ENCODE measurements at regions not wholly inside any gene's neighbourhood (a gene's known extent, or its start where the extent isn't known, plus 50 kb on each side); places are given as distances from the start of the nearest gene placed in this dataset.

- Histone ChIP-seq H3K4me3 (no peak overlapping the region), H3K9me3 (ENCODE audit: control insufficient read depth in 4 of 4, insufficient read depth in 3 of 4, low read length in 3 of 4) (peaks cover 0 to 6% (median 0%) of the 10 kb centered on the region in 4 donors), H3K27ac (ENCODE audit: low read depth in 1 of 2, low read length in 1 of 2) (no peak overlapping the region), H3K9ac (ENCODE audit: insufficient read depth in 1 of 2, low read length in 2 of 2) (no peak overlapping the region), H3K27me3 (ENCODE audit: control insufficient read depth in 3 of 3, insufficient read depth in 3 of 3, low read length in 2 of 3) (no peaks in the 10 kb centered on the region), H3K36me3 (ENCODE audit: control insufficient read depth in 4 of 4, insufficient read depth in 4 of 4, low read length in 4 of 4) (no peaks in the 10 kb centered on the region), H3K4me1 (ENCODE audit: control insufficient read depth in 5 of 5, insufficient read depth in 5 of 5, low read length in 5 of 5) (peaks cover 0 to 12% (median 0%) of the 10 kb centered on the region in 5 donors)
- TF ChIP-seq, protein P1, sequence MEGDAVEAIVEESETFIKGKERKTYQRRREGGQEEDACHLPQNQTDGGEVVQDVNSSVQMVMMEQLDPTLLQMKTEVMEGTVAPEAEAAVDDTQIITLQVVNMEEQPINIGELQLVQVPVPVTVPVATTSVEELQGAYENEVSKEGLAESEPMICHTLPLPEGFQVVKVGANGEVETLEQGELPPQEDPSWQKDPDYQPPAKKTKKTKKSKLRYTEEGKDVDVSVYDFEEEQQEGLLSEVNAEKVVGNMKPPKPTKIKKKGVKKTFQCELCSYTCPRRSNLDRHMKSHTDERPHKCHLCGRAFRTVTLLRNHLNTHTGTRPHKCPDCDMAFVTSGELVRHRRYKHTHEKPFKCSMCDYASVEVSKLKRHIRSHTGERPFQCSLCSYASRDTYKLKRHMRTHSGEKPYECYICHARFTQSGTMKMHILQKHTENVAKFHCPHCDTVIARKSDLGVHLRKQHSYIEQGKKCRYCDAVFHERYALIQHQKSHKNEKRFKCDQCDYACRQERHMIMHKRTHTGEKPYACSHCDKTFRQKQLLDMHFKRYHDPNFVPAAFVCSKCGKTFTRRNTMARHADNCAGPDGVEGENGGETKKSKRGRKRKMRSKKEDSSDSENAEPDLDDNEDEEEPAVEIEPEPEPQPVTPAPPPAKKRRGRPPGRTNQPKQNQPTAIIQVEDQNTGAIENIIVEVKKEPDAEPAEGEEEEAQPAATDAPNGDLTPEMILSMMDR (IDR thresholded peaks at IDR 0.05; ENCODE audit: control extremely low read depth, extremely low read depth) = no peak
- 87 to 90% methylated on average over 4 of the region's 4 CpGs for whole genome bisulfite sequencing, 2 donors
- ATAC-seq (ENCODE audit: insufficient read depth, low FRiP score) = no peak
- no peak for DNase-seq
Observed at GRCh38 chr3:102617381-102617780, 182.6 kb downstream of the ZPLD1 start.

- H3K4me1 ChIP-seq (ENCODE audit: control insufficient read depth in 5 of 5, insufficient read depth in 5 of 5, low read length in 5 of 5) = peaks cover 0 to 8% (median 0%) of the 10 kb centered on the region in 5 donors
- no peak overlapping the region for H3K9ac ChIP-seq (ENCODE audit: insufficient read depth in 1 of 2, low read length in 2 of 2)
- ATAC-seq (ENCODE audit: insufficient read depth, low FRiP score) (no peak), DNase-seq (no peak)
- TF ChIP-seq, protein P1 (IDR thresholded peaks at IDR 0.05; ENCODE audit: control extremely low read depth, extremely low read depth) = no peak
- H3K9me3 ChIP-seq (ENCODE audit: control insufficient read depth in 4 of 4, insufficient read depth in 3 of 4, low read length in 3 of 4) = peaks cover 0 to 6% (median 0%) of the 10 kb centered on the region in 4 donors
- H3K36me3 ChIP-seq (ENCODE audit: control insufficient read depth in 4 of 4, insufficient read depth in 4 of 4, low read length in 4 of 4) = no peaks in the 10 kb centered on the region
- H3K27me3 ChIP-seq (ENCODE audit: control insufficient read depth in 3 of 3, insufficient read depth in 3 of 3, low read length in 2 of 3) = no peaks in the 10 kb centered on the region
- H3K4me3 ChIP-seq = no peak overlapping the region
- no peak overlapping the region for H3K27ac ChIP-seq (ENCODE audit: low read depth in 1 of 2, low read length in 1 of 2)
- 79 to 83% methylated on average over 1 of the region's 1 CpG for WGBS, 2 donors
Observed at GRCh38 chr3:102619361-102619760, 184.5 kb downstream of the ZPLD1 start.

DNA sequence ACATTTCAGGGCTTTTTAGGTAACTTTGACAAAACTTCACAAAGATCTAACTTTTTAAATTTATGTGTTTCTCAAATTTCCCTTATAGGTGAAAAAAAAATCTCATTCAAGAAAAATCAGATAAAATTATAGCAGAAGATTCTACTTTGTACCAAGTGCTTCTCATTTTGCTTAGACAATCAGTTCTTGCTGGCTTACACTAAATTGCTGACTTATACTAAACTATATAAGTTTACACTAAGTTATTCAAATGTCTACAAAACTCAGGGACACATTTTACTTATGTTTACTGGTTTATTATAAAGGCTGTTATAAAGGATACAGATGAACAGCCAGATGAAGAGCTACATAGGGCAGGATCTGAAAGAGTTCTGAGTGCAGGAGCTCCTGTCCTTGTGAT is 195.1 kb downstream of the ZPLD1 start:
- Histone ChIP-seq H3K4me1 (ENCODE audit: control insufficient read depth in 5 of 5, insufficient read depth in 5 of 5, low read length in 5 of 5) (no peaks in the 10 kb centered on the region), H3K36me3 (ENCODE audit: control insufficient read depth in 4 of 4, insufficient read depth in 4 of 4, low read length in 4 of 4) (no peaks in the 10 kb centered on the region), H3K27ac (ENCODE audit: low read depth in 1 of 2, low read length in 1 of 2) (no peak overlapping the region), H3K9ac (ENCODE audit: insufficient read depth in 1 of 2, low read length in 2 of 2) (no peak overlapping the region), H3K27me3 (ENCODE audit: control insufficient read depth in 3 of 3, insufficient read depth in 3 of 3, low read length in 2 of 3) (no peaks in the 10 kb centered on the region), H3K4me3 (no peak overlapping the region), H3K9me3 (ENCODE audit: control insufficient read depth in 4 of 4, insufficient read depth in 3 of 4, low read length in 3 of 4) (no peaks in the 10 kb centered on the region)
- ATAC-seq (ENCODE audit: insufficient read depth, low FRiP score) (no peak), DNase-seq (no peak)
- TF ChIP-seq, protein P1 (IDR thresholded peaks at IDR 0.05; ENCODE audit: control extremely low read depth, extremely low read depth) = no peak

DNA sequence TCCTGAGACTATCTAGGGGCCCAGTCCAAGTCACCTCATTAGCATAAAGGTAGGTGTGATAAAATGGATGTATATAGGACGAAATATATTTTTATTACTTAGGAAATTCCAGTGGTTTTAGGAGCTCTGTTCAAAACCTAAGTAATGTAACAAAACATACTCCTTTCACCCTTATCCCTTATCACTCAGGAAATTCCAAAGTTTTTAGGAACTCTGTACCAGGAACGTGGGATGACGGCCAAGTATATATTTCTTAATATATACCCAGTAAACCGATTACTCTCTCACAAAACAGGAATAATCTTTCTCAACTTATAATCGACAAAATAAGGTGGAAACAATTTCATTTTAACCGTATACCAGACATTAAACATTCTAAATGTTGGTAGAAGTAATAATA is 195.7 kb downstream of the ZPLD1 start:
- H3K36me3 ChIP-seq (ENCODE audit: control insufficient read depth in 4 of 4, insufficient read depth in 4 of 4, low read length in 4 of 4) = no peaks in the 10 kb centered on the region
- DNase-seq (no peak), ATAC-seq (ENCODE audit: insufficient read depth, low FRiP score) (no peak)
- no peaks in the 10 kb centered on the region for H3K9me3 ChIP-seq (ENCODE audit: control insufficient read depth in 4 of 4, insufficient read depth in 3 of 4, low read length in 3 of 4)
- H3K27ac ChIP-seq (ENCODE audit: low read depth in 1 of 2, low read length in 1 of 2) = no peak overlapping the region
- 62 to 72% methylated on average over 6 of the region's 6 CpGs for WGBS, 2 donors
- no peaks in the 10 kb centered on the region for H3K4me1 ChIP-seq (ENCODE audit: control insufficient read depth in 5 of 5, insufficient read depth in 5 of 5, low read length in 5 of 5)
- TF ChIP-seq, protein P1 (IDR thresholded peaks at IDR 0.05; ENCODE audit: control extremely low read depth, extremely low read depth) = no peak
- no peaks in the 10 kb centered on the region for H3K27me3 ChIP-seq (ENCODE audit: control insufficient read depth in 3 of 3, insufficient read depth in 3 of 3, low read length in 2 of 3)
- H3K9ac ChIP-seq (ENCODE audit: insufficient read depth in 1 of 2, low read length in 2 of 2) = no peak overlapping the region
- H3K4me3 ChIP-seq = no peak overlapping the region

All from lung (tissue), 11 donors.